LNCAP (cell line): ENCODE measurements at regions not wholly inside any gene's neighbourhood (a gene's known extent, or its start where the extent isn't known, plus 50 kb on each side); places are given as distances from the start of the nearest gene placed in this dataset.

ENCODE experiments used
- TF ChIP-seq, protein P1 (sequence below): fragments of 450-650 bp; IDR thresholded peaks from 2 replicates; pipeline ENCODE4 v1.5.1; 2017; ENCODE audit warnings: mild to moderate bottlenecking

DNA sequence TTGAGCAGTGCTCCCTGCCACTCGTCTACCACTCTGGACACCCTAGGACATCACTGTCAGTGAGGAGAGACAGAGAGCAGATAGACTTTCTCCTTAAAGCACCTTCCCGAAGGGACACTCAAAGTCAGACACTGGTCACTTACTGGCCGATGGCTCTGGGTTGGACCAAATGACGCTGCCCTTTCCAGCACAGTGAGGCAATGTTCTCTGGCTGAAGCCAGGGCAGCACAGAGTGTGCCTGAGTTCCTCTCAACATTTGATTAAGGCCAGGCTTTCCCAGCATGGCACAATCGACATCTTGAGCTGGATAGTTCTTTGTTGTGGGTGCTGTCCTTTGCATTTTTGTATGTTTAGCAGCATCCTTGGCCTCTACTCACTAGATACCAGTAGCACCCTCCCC, 206.2 kb downstream of the CSNK2A3 start:
- TF ChIP-seq, protein P1, sequence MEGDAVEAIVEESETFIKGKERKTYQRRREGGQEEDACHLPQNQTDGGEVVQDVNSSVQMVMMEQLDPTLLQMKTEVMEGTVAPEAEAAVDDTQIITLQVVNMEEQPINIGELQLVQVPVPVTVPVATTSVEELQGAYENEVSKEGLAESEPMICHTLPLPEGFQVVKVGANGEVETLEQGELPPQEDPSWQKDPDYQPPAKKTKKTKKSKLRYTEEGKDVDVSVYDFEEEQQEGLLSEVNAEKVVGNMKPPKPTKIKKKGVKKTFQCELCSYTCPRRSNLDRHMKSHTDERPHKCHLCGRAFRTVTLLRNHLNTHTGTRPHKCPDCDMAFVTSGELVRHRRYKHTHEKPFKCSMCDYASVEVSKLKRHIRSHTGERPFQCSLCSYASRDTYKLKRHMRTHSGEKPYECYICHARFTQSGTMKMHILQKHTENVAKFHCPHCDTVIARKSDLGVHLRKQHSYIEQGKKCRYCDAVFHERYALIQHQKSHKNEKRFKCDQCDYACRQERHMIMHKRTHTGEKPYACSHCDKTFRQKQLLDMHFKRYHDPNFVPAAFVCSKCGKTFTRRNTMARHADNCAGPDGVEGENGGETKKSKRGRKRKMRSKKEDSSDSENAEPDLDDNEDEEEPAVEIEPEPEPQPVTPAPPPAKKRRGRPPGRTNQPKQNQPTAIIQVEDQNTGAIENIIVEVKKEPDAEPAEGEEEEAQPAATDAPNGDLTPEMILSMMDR, result no peak

DNA sequence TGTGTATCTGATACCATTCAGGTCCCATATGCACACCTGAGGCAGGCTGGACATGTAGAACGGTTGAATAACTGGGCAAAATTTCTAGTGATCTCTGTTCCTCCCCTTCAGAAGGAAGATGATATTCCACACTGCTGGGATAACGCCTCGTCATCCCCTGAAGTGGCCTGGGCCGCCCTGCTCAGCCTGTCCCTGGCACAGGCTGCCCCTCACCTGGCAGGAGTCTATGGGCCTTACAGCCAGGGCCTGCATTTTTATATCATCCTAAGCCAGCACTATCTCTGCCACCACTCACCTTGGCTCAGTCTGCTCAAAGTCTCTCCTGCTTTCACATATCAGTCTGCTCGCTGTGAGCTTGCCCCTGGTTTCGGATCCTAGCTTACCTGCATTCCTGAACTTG, 209.2 kb downstream of the CSNK2A3 start:
- TF ChIP-seq, protein P1, result no peak

DNA sequence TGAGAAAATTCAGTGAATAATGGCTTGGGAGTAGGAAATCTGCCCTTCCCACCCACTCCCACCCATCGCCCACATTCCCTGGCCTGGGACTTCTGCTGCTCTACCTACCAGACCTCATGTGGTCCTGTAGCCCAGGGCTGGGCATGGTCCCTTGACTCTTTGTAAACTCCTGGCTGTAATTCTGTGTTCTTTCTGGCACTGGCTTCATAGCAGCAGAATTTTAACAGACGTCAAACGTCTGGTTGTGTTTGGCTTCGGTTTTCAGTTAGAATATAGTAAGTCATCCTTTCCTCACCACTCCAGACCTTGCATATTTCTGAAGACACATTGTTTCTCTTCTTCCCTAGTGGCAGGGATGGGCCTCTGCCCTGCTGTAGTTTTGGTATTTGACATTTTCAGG, 210.6 kb downstream of the CSNK2A3 start:
- TF ChIP-seq, protein P1, result no peak

DNA sequence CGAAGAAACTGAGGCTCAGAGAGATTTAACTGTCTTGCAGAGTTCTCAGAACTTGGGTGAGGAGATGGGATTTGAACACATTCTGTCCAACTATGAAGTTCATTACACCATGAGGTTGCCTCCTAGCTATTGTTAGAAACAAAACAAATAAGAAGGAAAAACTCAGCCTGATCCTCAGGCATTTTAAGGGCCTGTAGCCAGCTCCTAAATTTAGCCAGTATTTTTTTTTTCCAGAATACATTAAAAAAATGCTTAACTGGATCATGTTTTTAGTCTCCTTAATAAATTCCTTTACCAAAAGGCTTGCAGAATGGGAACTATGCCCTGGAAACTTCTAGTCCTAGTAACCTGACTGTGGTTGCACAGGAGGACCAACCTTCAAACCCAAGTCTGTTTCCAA, 212.0 kb downstream of the CSNK2A3 start:
- TF ChIP-seq, protein P1, result no peak

GRCh38 chr11:11140510-11140909, 212.5 kb downstream of the CSNK2A3 start:
- TF ChIP-seq, protein P1, result no peak

- TF ChIP-seq, protein P1, result no peak
Measured at GRCh38 chr11:11137339-11137738, 215.7 kb downstream of the CSNK2A3 start.

GRCh38 chr11:11135820-11136476, 217.1 kb downstream of the CSNK2A3 start:
- TF ChIP-seq, protein P1, result no peak

DNA sequence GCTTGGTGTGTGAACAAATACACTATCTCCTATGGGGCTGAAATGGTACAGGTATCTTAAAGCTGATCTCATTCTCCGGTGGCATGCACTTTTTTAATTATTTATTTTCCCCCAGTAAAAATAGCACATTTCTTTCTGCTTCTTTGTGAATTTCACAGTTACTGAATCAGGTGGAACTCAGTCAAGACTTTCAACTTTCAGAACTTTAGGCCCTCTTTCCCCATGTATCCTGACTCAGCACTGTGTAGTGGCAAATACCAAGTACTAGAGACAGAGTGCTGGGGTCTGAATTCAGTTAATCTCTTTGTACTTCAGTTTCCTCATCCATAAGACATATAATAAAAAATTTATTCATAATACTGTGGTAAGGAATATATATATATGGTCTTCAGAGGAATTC, 223.9 kb downstream of the CSNK2A3 start:
- TF ChIP-seq, protein P1, result no peak
